ENCODE measurements at regions not wholly inside any gene's neighbourhood (a gene's known extent, or its start where the extent isn't known, plus 50 kb on each side); places are given as distances from the start of the nearest gene placed in this dataset.

DNA sequence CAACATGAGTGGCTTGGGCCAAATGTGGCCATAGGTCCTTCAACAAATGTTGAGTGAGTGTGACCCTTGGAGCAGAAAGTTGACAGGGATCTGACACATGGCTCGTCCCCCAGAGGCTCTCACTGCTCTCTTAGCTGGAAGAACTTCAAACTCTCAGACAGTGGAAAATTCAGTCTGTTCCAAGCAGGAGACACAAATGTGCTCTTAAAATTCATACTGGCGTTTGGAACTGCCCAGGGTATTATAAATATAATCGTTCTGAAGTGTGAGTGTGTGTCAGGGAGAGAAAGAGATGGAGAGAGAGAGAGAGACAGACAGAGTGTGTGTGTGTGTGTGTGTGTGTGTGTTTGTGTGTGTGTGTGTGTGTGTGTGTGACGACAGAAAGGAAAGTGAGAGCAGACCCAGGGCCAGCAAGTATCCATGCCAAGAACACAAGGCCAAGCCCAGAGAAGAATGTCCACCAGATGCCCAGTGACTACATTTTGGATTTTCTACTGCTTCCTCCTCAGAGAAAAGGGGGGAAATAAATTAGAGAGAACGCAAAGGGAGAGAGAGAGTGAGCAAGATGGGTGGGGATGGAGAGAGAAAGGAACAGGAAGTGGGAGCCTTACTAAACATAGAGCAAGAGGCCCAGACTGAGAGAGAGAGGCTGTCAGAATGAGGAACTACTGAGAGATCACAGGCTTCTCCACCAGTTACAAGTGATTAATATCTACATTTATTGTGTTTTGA, 193.6 kb upstream of the NUDT4 start:
- TF ChIP-seq GATA2 (IDR thresholded peaks at IDR 0.05; ENCODE audit: low read depth, low read length) (no peak), GATA3 (IDR thresholded peaks at IDR 0.05; ENCODE audit: low read depth, low read length) (no peak)

Data from SH-SY5Y (cell line).